22Rv1 (cell line): ENCODE measurements at regions not wholly inside any gene's neighbourhood (a gene's known extent, or its start where the extent isn't known, plus 50 kb on each side); places are given as distances from the start of the nearest gene placed in this dataset.

ENCODE experiments used
- ZFX ChIP-seq: fragments of 450-650 bp; IDR thresholded peaks from 2 replicates; pipeline ENCODE4 v1.6.1; 2017; ENCODE audit warnings: antibody characterized with exemption, borderline replicate concordance
- TF ChIP-seq, protein P1 (sequence below): fragments of 450-650 bp; IDR thresholded peaks from 2 replicates; pipeline ENCODE4 v1.5.1; 2017; ENCODE audit warnings: mild to moderate bottlenecking

DNA sequence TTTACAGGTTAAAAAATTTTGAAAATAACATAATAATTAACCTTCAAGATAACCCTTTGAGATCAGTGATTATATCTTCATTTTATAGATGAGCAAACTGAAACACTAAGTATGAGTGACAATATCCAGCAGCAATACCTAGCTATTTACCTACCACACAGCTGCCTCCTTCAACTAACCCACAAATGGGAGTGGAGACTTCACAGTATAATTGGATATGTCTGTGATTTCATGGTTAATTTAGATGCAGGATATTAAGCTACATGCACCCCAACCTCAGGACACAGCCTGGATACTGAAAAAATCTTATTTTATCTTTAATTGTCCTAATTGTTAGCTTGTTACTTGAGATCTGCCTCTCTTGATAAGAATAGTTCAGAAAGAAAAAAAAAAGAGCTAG, 297.2 kb upstream of the ANO5 start:
- TF ChIP-seq, protein P1, sequence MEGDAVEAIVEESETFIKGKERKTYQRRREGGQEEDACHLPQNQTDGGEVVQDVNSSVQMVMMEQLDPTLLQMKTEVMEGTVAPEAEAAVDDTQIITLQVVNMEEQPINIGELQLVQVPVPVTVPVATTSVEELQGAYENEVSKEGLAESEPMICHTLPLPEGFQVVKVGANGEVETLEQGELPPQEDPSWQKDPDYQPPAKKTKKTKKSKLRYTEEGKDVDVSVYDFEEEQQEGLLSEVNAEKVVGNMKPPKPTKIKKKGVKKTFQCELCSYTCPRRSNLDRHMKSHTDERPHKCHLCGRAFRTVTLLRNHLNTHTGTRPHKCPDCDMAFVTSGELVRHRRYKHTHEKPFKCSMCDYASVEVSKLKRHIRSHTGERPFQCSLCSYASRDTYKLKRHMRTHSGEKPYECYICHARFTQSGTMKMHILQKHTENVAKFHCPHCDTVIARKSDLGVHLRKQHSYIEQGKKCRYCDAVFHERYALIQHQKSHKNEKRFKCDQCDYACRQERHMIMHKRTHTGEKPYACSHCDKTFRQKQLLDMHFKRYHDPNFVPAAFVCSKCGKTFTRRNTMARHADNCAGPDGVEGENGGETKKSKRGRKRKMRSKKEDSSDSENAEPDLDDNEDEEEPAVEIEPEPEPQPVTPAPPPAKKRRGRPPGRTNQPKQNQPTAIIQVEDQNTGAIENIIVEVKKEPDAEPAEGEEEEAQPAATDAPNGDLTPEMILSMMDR, result no peak
- TF ChIP-seq ZFX, result no peak
